Hepatocyte (in vitro differentiated cells): ENCODE measurements at regions not wholly inside any gene's neighbourhood (a gene's known extent, or its start where the extent isn't known, plus 50 kb on each side); places are given as distances from the start of the nearest gene placed in this dataset.

Source experiments
- DNase-seq: peaks from one replicate; pipeline ENCODE4 v3.0.0-alpha.2; 2016; ENCODE audit warnings: low spot score
- H2AFZ ChIP-seq: fragments of 200-600 bp; sonication (generic); 2 replicates; pipeline ENCODE4 v1.6.0; 2016; ENCODE audit warnings: antibody characterized with exemption, mild to moderate bottlenecking
- H3K27ac ChIP-seq: fragments of 200-600 bp; sonication (generic); 2 replicates; pipeline ENCODE4 v1.5.1; 2016; ENCODE audit warnings: mild to moderate bottlenecking
- H3K27me3 ChIP-seq: fragments of 200-600 bp; sonication (generic); 2 replicates; pipeline ENCODE4 v1.6.1; 2016
- H3K36me3 ChIP-seq: fragments of 200-600 bp; sonication (generic); replicated peaks from 2 replicates; pipeline ENCODE4 v1.5.1; 2016; ENCODE audit warnings: low read depth; ENCODE audit not compliant: insufficient read depth
- H3K4me1 ChIP-seq: fragments of 200-600 bp; sonication (generic); 2 replicates; pipeline ENCODE4 v1.5.1; 2016; ENCODE audit warnings: mild to moderate bottlenecking, moderate library complexity; ENCODE audit not compliant: insufficient read depth
- H3K4me2 ChIP-seq: fragments of 200-600 bp; sonication (generic); 2 replicates; pipeline ENCODE4 v1.6.0; 2016
- H3K4me3 ChIP-seq: fragments of 200-600 bp; sonication (generic); 2 replicates; pipeline ENCODE4 v1.5.1; 2016; ENCODE audit warnings: mild to moderate bottlenecking
- H3K79me2 ChIP-seq: fragments of 200-600 bp; sonication (generic); 2 replicates; pipeline ENCODE4 v1.6.0; 2017; ENCODE audit warnings: mild to moderate bottlenecking
- H3K9me2 ChIP-seq: fragments of 200-600 bp; sonication (generic); replicated peaks from 2 replicates; pipeline ENCODE4 v1.6.0; 2017; ENCODE audit warnings: mild to moderate bottlenecking; ENCODE audit not compliant: insufficient read depth
- H3K9me3 ChIP-seq: fragments of 200-600 bp; sonication (generic); 2 replicates; pipeline ENCODE4 v1.5.1; 2016; ENCODE audit warnings: low read depth, mild to moderate bottlenecking
- H4K20me1 ChIP-seq: fragments of 200-600 bp; sonication (generic); 2 replicates; pipeline ENCODE4 v1.6.0; 2016; ENCODE audit warnings: mild to moderate bottlenecking; ENCODE audit not compliant: insufficient read depth, poor library complexity, severe bottlenecking
- CTCF ChIP-seq: fragments of 200-600 bp; sonication (generic); IDR thresholded peaks from 2 replicates; pipeline ENCODE4 v1.5.1; 2016; ENCODE audit warnings: antibody characterized with exemption, mild to moderate bottlenecking; ENCODE audit not compliant: poor library complexity
- EZH2 ChIP-seq: fragments of 200-600 bp; sonication (generic); IDR thresholded peaks from 2 replicates; pipeline ENCODE4 v1.6.1; 2016; ENCODE audit warnings: antibody characterized with exemption, mild to moderate bottlenecking, borderline replicate concordance
- EZH2phosphoT487 ChIP-seq: fragments of 200-600 bp; sonication (generic); IDR thresholded peaks from one replicate; pipeline ENCODE4 v1.6.1; 2018; ENCODE audit warnings: antibody characterized with exemption, mild to moderate bottlenecking, low read depth, moderate library complexity; ENCODE audit not compliant: unreplicated experiment, severe bottlenecking
- WGBS: methylation state at CpG from one replicate; pipeline ENCODE4 v1.1.6; 2016; ENCODE audit warnings: low lambda C conversion rate; ENCODE audit errors: missing lambda C conversion rate; 5-methylcytosine and 5-hydroxymethylcytosine counted together

DNA sequence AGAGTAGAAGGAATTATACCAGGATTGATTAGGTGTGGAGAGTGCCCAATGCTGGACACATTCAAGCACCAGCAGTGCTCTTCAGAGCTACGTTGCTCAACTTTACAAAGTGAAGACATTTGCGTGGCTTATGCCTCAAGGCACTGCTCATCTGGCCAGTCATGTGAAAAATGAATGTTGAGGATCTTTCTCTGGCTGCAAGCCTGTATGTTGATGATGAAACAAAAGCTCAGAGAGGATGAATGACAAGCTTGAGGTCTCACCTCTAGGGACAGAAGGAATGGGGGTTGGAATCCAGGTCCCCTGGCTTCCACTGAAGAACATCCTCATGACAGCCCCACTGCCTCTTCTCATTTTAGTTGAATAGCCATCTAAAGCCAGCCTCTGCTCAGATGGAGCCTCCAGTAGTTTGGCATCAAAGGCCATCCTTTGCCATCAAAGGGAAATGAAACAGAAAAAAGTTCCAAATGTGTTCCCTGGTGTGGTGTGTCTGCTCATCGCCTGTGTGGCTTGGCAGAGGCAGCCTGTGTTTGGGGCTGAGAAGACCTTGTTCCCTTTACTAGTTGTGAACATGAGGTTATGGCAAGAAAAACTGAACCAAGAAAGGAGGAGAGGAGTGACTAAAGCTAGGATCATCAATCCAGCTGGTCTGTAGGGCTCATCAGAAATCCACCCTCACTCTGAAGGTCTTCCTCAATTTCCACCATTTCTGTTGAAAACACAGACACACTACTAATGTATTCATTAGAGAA, 114.0 kb upstream of the KL start:
- H3K4me3 ChIP-seq, result no peak overlapping the region
- no peak overlapping the region for H2AFZ ChIP-seq

GRCh38 chr13:32902874-32903273, 113.3 kb upstream of the KL start:
- no peaks in the 10 kb centered on the region for H3K9me2 ChIP-seq
- no peaks in the 10 kb centered on the region for H3K79me2 ChIP-seq
- H3K4me1 ChIP-seq, result peaks cover 4% of the 10 kb centered on the region
- no peaks in the 10 kb centered on the region for H3K36me3 ChIP-seq
- no peak overlapping the region for H3K27ac ChIP-seq
- no peaks in the 10 kb centered on the region for H3K9me3 ChIP-seq
- DNase-seq, result no peak
- H3K27me3 ChIP-seq, result no peaks in the 10 kb centered on the region
- H3K4me3 ChIP-seq, result no peak overlapping the region
- H2AFZ ChIP-seq, result no peak overlapping the region
- WGBS, result 74% methylated on average over 8 of the region's 8 CpGs
- no peak overlapping the region for H3K4me2 ChIP-seq
- no peak for TF ChIP-seq EZH2phosphoT487
- no peak for TF ChIP-seq CTCF
- no peak for TF ChIP-seq EZH2
- no peaks in the 10 kb centered on the region for H4K20me1 ChIP-seq

More for the DNA sequence above, 114.0 kb upstream of the KL start:
- Histone ChIP-seq H3K9me3 (no peaks in the 10 kb centered on the region), H3K4me2 (no peak overlapping the region), H3K79me2 (no peaks in the 10 kb centered on the region), H4K20me1 (no peaks in the 10 kb centered on the region), H3K9me2 (no peaks in the 10 kb centered on the region), H3K36me3 (no peaks in the 10 kb centered on the region), H3K27me3 (no peaks in the 10 kb centered on the region), H3K27ac (no peak overlapping the region), H3K4me1 (peaks cover 4% of the 10 kb centered on the region)
- no peak for DNase-seq
- TF ChIP-seq EZH2, result no peak
- TF ChIP-seq EZH2phosphoT487, result no peak
- TF ChIP-seq CTCF, result no peak
- 86% methylated on average over 3 of the region's 3 CpGs for WGBS

- Histone ChIP-seq H4K20me1 (no peaks in the 10 kb centered on the region), H3K9me3 (no peaks in the 10 kb centered on the region), H3K4me1 (peaks cover 4% of the 10 kb centered on the region), H3K4me3 (no peak overlapping the region), H2AFZ (no peak overlapping the region), H3K27ac (no peak overlapping the region), H3K9me2 (no peaks in the 10 kb centered on the region), H3K36me3 (no peaks in the 10 kb centered on the region), H3K27me3 (no peaks in the 10 kb centered on the region), H3K79me2 (no peaks in the 10 kb centered on the region), H3K4me2 (no peak overlapping the region)
- DNase-seq, result no peak
- no peak for TF ChIP-seq EZH2phosphoT487
- 78% methylated on average over 5 of the region's 5 CpGs for WGBS
Observed at GRCh38 chr13:32903720-32904119, 112.5 kb upstream of the KL start.

GRCh38 chr13:32904266-32904665, 112.0 kb upstream of the KL start:
- DNase-seq, result no peak
- H4K20me1 ChIP-seq, result no peaks in the 10 kb centered on the region
- peaks cover 4% of the 10 kb centered on the region for H3K4me1 ChIP-seq
- WGBS, result 84% methylated on average over 2 of the region's 2 CpGs
- H3K4me3 ChIP-seq, result no peak overlapping the region
- H3K36me3 ChIP-seq, result no peaks in the 10 kb centered on the region
- no peak overlapping the region for H2AFZ ChIP-seq
- H3K27me3 ChIP-seq, result no peaks in the 10 kb centered on the region
- no peak overlapping the region for H3K4me2 ChIP-seq
- no peaks in the 10 kb centered on the region for H3K79me2 ChIP-seq
- no peaks in the 10 kb centered on the region for H3K9me3 ChIP-seq
- TF ChIP-seq EZH2phosphoT487 (no peak), EZH2 (no peak), CTCF (no peak)
- H3K27ac ChIP-seq, result no peak overlapping the region
- no peaks in the 10 kb centered on the region for H3K9me2 ChIP-seq
